WTC11 (cell line): ENCODE measurements at regions not wholly inside any gene's neighbourhood (a gene's known extent, or its start where the extent isn't known, plus 50 kb on each side); places are given as distances from the start of the nearest gene placed in this dataset.

ENCODE experiments used
- ATAC-seq: fragments of 200-7000 bp; cut with Tn5 transposase; 2 replicates; pipeline ENCODE4 v1.10.0; 2021; ENCODE audit warnings: mild to moderate bottlenecking, moderate library complexity
- CTCF ChIA-PET: fragments of 300-600 bp; sonication (Branson Sonifier 250); formaldehyde crosslinking; loops from one replicate; lab custom pipeline; 2021; ENCODE audit warnings: antibody characterized with exemption; lab: Charles Lee
- POLR2A ChIA-PET: fragments of 350-600 bp; sonication (Branson Sonifier 250); formaldehyde crosslinking; loops from one replicate; lab custom pipeline; 2021; ENCODE audit warnings: antibody characterized with exemption; lab: Charles Lee
- DNase-seq: peaks from one replicate; pipeline ENCODE4 v3.0.0; 2021; ENCODE audit warnings: low spot score
- H3K27ac Mint-ChIP-seq: 2 replicates; pipeline ENCODE4 v1.8.0; 2021; ENCODE audit warnings: mixed read lengths
- H3K27me3 Mint-ChIP-seq: 2 replicates; pipeline ENCODE4 v1.8.0; 2021; ENCODE audit warnings: low read depth, mild to moderate bottlenecking, moderate library complexity, mixed read lengths
- H3K36me3 Mint-ChIP-seq: 2 replicates; pipeline ENCODE4 v1.8.0; 2021; ENCODE audit warnings: mixed read lengths
- H3K4me1 Mint-ChIP-seq: 2 replicates; pipeline ENCODE4 v1.8.0; 2022; ENCODE audit warnings: mixed read lengths
- H3K4me3 Mint-ChIP-seq: 2 replicates; pipeline ENCODE4 v1.8.0; 2021; ENCODE audit warnings: mild to moderate bottlenecking, moderate library complexity, mixed read lengths
- H3K9me3 Mint-ChIP-seq: 2 replicates; pipeline ENCODE4 v1.8.0; 2021; ENCODE audit warnings: mixed read lengths
- ATF3 ChIP-seq: sonication (generic); formaldehyde crosslinking; conservative IDR thresholded peaks from 2 replicates; pipeline ENCODE4 v1.8.1; 2022; ENCODE audit warnings: mild to moderate bottlenecking, missing genetic modification reagents
- CBFB ChIP-seq: sonication (generic); formaldehyde crosslinking; IDR thresholded peaks from 2 replicates; pipeline ENCODE4 v1.8.1; 2022; ENCODE audit warnings: mild to moderate bottlenecking, low read depth, missing genetic modification reagents
- ELF4 ChIP-seq: sonication (generic); formaldehyde crosslinking; IDR thresholded peaks from 2 replicates; pipeline ENCODE4 v1.8.1; 2022; ENCODE audit warnings: low read depth, mild to moderate bottlenecking, moderate library complexity, missing genetic modification reagents
- EMX1 ChIP-seq: fragments of 250-450 bp; sonication (Bioruptor Pico); IDR thresholded peaks from 2 replicates; pipeline ENCODE4 v1.8.0; 2021; ENCODE audit warnings: mild to moderate bottlenecking
- GTF2I ChIP-seq: fragments of 250-450 bp; sonication (Bioruptor Pico); conservative IDR thresholded peaks from 2 replicates; pipeline ENCODE4 v1.4.0; 2021; ENCODE audit warnings: mild to moderate bottlenecking
- IRF1 ChIP-seq: sonication (generic); formaldehyde crosslinking; IDR thresholded peaks from 2 replicates; pipeline ENCODE4 v1.8.0; 2023; ENCODE audit warnings: missing genetic modification reagents
- IRF2 ChIP-seq: sonication (generic); formaldehyde crosslinking; IDR thresholded peaks from 2 replicates; pipeline ENCODE4 v1.8.0; 2022; ENCODE audit warnings: low read depth, missing genetic modification reagents, borderline replicate concordance
- MXD4 ChIP-seq: fragments of 250-450 bp; sonication (Bioruptor Pico); IDR thresholded peaks from 2 replicates; pipeline ENCODE4 v1.8.0; 2021; ENCODE audit warnings: mild to moderate bottlenecking, moderate library complexity, borderline replicate concordance
- OVOL2 ChIP-seq: fragments of 250-450 bp; sonication (Bioruptor Pico); IDR thresholded peaks from 2 replicates; pipeline ENCODE4 v1.9.0; 2021; ENCODE audit warnings: mild to moderate bottlenecking, borderline replicate concordance
- PRDM15 ChIP-seq: sonication (generic); formaldehyde crosslinking; IDR thresholded peaks from 2 replicates; pipeline ENCODE4 v1.8.0; 2022; ENCODE audit warnings: missing genetic modification reagents
- PRRX2 ChIP-seq: fragments of 250-450 bp; sonication (Bioruptor Pico); IDR thresholded peaks from 2 replicates; pipeline ENCODE4 v1.8.0; 2021; ENCODE audit warnings: mild to moderate bottlenecking
- SOX15 ChIP-seq: fragments of 250-450 bp; sonication (Bioruptor Pico); IDR thresholded peaks from 2 replicates; pipeline ENCODE4 v1.9.0; 2021; ENCODE audit warnings: mild to moderate bottlenecking
- ZNF219 ChIP-seq: sonication (generic); formaldehyde crosslinking; IDR thresholded peaks from 2 replicates; pipeline ENCODE4 v1.8.0; 2023; ENCODE audit warnings: missing genetic modification reagents, mild to moderate bottlenecking, borderline replicate concordance
- ZNF263 ChIP-seq: sonication (generic); formaldehyde crosslinking; IDR thresholded peaks from 2 replicates; pipeline ENCODE4 v1.8.1; 2022; ENCODE audit warnings: low read depth, mild to moderate bottlenecking, moderate library complexity, missing genetic modification reagents
- ZNF512 ChIP-seq: sonication (generic); formaldehyde crosslinking; IDR thresholded peaks from 2 replicates; pipeline ENCODE4 v1.8.1; 2022; ENCODE audit warnings: missing genetic modification reagents, borderline replicate concordance

GRCh38 chr3:135362889-135363288 is 567.8 kb downstream of the EPHB1 start (continued):
- TF ChIP-seq EMX1 (CRISPR knock-in tag) (no peak), ZNF512 (CRISPR knock-in tag) (no peak), IRF2 (CRISPR knock-in tag) (no peak), IRF1 (no peak), ELF4 (CRISPR knock-in tag) (no peak)

- Mint-ChIP-seq H3K27me3 (no peaks in the 10 kb centered on the region), H3K9me3 (no peaks in the 10 kb centered on the region), H3K4me3 (no peak overlapping the region), H3K36me3 (no peaks in the 10 kb centered on the region), H3K27ac (no peak overlapping the region), H3K4me1 (peaks cover 23% of the 10 kb centered on the region)
- POLR2A ChIA-PET, result no interaction called here
- no peak for DNase-seq
- ATAC-seq, result no peak
- CTCF ChIA-PET, result no interaction called here
- no peak for TF ChIP-seq PRDM15 (CRISPR knock-in tag)
- no peak for TF ChIP-seq MXD4 (CRISPR knock-in tag)
- no peak for TF ChIP-seq ZNF263
- no peak for TF ChIP-seq ATF3 (CRISPR knock-in tag)
- no peak for TF ChIP-seq ZNF219
Observed at GRCh38 chr3:135364676-135365075, 569.6 kb downstream of the EPHB1 start.

- Mint-ChIP-seq H3K9me3 (no peaks in the 10 kb centered on the region), H3K27me3 (no peaks in the 10 kb centered on the region), H3K4me1 (peaks cover 23% of the 10 kb centered on the region), H3K36me3 (no peaks in the 10 kb centered on the region), H3K4me3 (no peak overlapping the region), H3K27ac (no peak overlapping the region)
- TF ChIP-seq PRRX2 (CRISPR knock-in tag) (no peak), MXD4 (CRISPR knock-in tag) (no peak), SOX15 (CRISPR knock-in tag) (no peak), OVOL2 (CRISPR knock-in tag) (no peak)
- no peak for ATAC-seq
- ChIA-PET CTCF (no interaction called here), POLR2A (no interaction called here)
- no peak for DNase-seq
Observed at GRCh38 chr3:135366816-135367215, 571.8 kb downstream of the EPHB1 start.

- H3K9me3 Mint-ChIP-seq, result no peaks in the 10 kb centered on the region
- H3K27me3 Mint-ChIP-seq, result no peaks in the 10 kb centered on the region
- H3K27ac Mint-ChIP-seq, result peak overlapping the region; percentile 29
- ChIA-PET CTCF (interaction anchor here (0.7 to 1.4 kb wide), 3 partner anchors 10 to 573 kb away, joined by 3 to 5 read pairs (median 3); partner anchors contain the start of gene EPHB1), POLR2A (interaction anchor here (0.7 kb wide), 1 partner anchor 16 kb away, joined by 3 read pairs; no protein-coding TSS in a partner anchor)
- ATAC-seq (peak; percentile 94), DNase-seq (no peak)
- H3K36me3 Mint-ChIP-seq, result no peaks in the 10 kb centered on the region
- TF ChIP-seq GTF2I (CRISPR knock-in tag) (0 out of 2 replicates have a peak, but pooled peaks have one; percentile 28), CBFB (CRISPR knock-in tag) (no peak)
- no peak overlapping the region for H3K4me3 Mint-ChIP-seq
- peaks cover 23% of the 10 kb centered on the region for H3K4me1 Mint-ChIP-seq
Observed at GRCh38 chr3:135368316-135368715, 573.3 kb downstream of the EPHB1 start.
